ENCODE measurements at regions not wholly inside any gene's neighbourhood (a gene's known extent, or its start where the extent isn't known, plus 50 kb on each side); places are given as distances from the start of the nearest gene placed in this dataset.

DNA sequence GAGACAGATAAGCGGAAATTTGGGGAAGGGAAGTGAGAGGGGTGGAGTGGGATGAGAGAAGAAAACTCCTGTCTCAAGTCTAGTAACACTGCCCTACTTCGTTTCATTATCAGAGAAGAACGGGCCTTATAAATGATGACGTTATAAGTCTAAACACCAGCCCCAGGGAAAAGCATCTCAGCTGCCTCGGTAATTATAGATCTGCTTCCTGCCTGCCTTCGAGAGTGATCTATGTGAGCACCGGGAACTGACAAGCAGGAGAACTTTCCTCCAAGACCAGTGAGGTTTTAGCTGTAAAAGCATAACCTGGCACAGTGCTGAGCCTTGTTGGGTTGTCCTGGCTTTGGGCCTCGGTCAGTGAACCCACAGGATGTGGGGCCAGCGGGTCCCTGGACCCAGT is 227.9 kb upstream of the SIX2 start:
- no peak for DNase-seq
- intact Hi-C loops (cut with micrococcal nuclease): no loop called here
- Mint-ChIP-seq H3K36me3 (no peaks in the 10 kb centered on the region), H3K9me3 (peaks cover 0 to under 1% (median 0%) of the 10 kb centered on the region in 7 donors), H3K4me3 (peak overlapping the region in 1 of 2 donors; percentile 32), H3K27me3 (ENCODE audit: low read depth in 3 of 3) (peaks cover 0 to 7% (median 7%) of the 10 kb centered on the region in 3 donors), H3K27ac (no peak overlapping the region), H3K4me1 (peaks cover 16% of the 10 kb centered on the region)
- H2AFZ ChIP-seq (ENCODE audit: insufficient read depth, low read depth, low read length, poor library complexity, severe bottlenecking): peak overlapping the region; percentile 31
- no peak overlapping the region for H3K9ac ChIP-seq (ENCODE audit: insufficient read depth, low read length, poor library complexity, severe bottlenecking)
- TF ChIP-seq, protein P1, sequence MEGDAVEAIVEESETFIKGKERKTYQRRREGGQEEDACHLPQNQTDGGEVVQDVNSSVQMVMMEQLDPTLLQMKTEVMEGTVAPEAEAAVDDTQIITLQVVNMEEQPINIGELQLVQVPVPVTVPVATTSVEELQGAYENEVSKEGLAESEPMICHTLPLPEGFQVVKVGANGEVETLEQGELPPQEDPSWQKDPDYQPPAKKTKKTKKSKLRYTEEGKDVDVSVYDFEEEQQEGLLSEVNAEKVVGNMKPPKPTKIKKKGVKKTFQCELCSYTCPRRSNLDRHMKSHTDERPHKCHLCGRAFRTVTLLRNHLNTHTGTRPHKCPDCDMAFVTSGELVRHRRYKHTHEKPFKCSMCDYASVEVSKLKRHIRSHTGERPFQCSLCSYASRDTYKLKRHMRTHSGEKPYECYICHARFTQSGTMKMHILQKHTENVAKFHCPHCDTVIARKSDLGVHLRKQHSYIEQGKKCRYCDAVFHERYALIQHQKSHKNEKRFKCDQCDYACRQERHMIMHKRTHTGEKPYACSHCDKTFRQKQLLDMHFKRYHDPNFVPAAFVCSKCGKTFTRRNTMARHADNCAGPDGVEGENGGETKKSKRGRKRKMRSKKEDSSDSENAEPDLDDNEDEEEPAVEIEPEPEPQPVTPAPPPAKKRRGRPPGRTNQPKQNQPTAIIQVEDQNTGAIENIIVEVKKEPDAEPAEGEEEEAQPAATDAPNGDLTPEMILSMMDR (IDR thresholded peaks at IDR 0.05): no peak
- no peak overlapping the region for H3K4me3 ChIP-seq (replicated peaks in 1 of 3; ENCODE audit: low read depth in 2 of 3, low read length in 3 of 3)
- H3K79me2 ChIP-seq (ENCODE audit: insufficient read depth, low read length): no peaks in the 10 kb centered on the region
- H3K4me2 ChIP-seq (replicated peaks; ENCODE audit: extremely low read depth, low read length, poor library complexity, severe bottlenecking): no peak overlapping the region
- no peaks in the 10 kb centered on the region for H3K9me3 ChIP-seq (replicated peaks in 1 of 2; ENCODE audit: control insufficient read depth in 1 of 2, insufficient read depth in 1 of 2, low read length in 2 of 2)
- H3K27me3 ChIP-seq (ENCODE audit: control insufficient read depth in 2 of 2, insufficient read depth in 2 of 2, low read length in 2 of 2): no peaks in the 10 kb centered on the region
- no peaks in the 10 kb centered on the region for H3K36me3 ChIP-seq (replicated peaks in 1 of 2; ENCODE audit: control insufficient read depth in 1 of 2, insufficient read depth in 2 of 2, low read length in 2 of 2)
- H3K27ac ChIP-seq (ENCODE audit: low read depth in 1 of 2, low read length in 2 of 2): no peak overlapping the region
- no peaks in the 10 kb centered on the region for H4K20me1 ChIP-seq (ENCODE audit: insufficient read depth, low read length)
- WGBS (ENCODE audit: insufficient coverage): 31% methylated on average over 5 of the region's 9 CpGs
- no peaks in the 10 kb centered on the region for H3K4me1 ChIP-seq (ENCODE audit: control insufficient read depth in 1 of 2, insufficient read depth in 2 of 2, low read length in 2 of 2)

- Histone ChIP-seq H3K9me3 (replicated peaks in 1 of 2; ENCODE audit: control insufficient read depth in 1 of 2, insufficient read depth in 1 of 2, low read length in 2 of 2) (no peaks in the 10 kb centered on the region), H3K4me2 (replicated peaks; ENCODE audit: extremely low read depth, low read length, poor library complexity, severe bottlenecking) (no peak overlapping the region), H3K4me3 (replicated peaks in 1 of 3; ENCODE audit: low read depth in 2 of 3, low read length in 3 of 3) (no peak overlapping the region), H3K4me1 (ENCODE audit: control insufficient read depth in 1 of 2, insufficient read depth in 2 of 2, low read length in 2 of 2) (no peaks in the 10 kb centered on the region), H3K27me3 (ENCODE audit: control insufficient read depth in 2 of 2, insufficient read depth in 2 of 2, low read length in 2 of 2) (no peaks in the 10 kb centered on the region), H3K27ac (ENCODE audit: low read depth in 1 of 2, low read length in 2 of 2) (no peak overlapping the region), H3K36me3 (replicated peaks in 1 of 2; ENCODE audit: control insufficient read depth in 1 of 2, insufficient read depth in 2 of 2, low read length in 2 of 2) (no peaks in the 10 kb centered on the region), H3K79me2 (ENCODE audit: insufficient read depth, low read length) (no peaks in the 10 kb centered on the region), H4K20me1 (ENCODE audit: insufficient read depth, low read length) (no peaks in the 10 kb centered on the region), H3K9ac (ENCODE audit: insufficient read depth, low read length, poor library complexity, severe bottlenecking) (no peak overlapping the region), H2AFZ (ENCODE audit: insufficient read depth, low read depth, low read length, poor library complexity, severe bottlenecking) (no peak overlapping the region)
- no peak overlapping the region for H3K4me3 Mint-ChIP-seq
- no peaks in the 10 kb centered on the region for H3K36me3 Mint-ChIP-seq
- intact Hi-C loops (cut with micrococcal nuclease): no loop called here
- TF ChIP-seq, protein P1 (IDR thresholded peaks at IDR 0.05): no peak
- peaks cover 16% of the 10 kb centered on the region for H3K4me1 Mint-ChIP-seq
- H3K27me3 Mint-ChIP-seq (ENCODE audit: low read depth in 3 of 3): peaks cover 0 to 7% (median 7%) of the 10 kb centered on the region in 3 donors
- no peak for DNase-seq
- no peak overlapping the region for H3K27ac Mint-ChIP-seq
- no CpG with 5 or more reads among the region's 2 CpGs for WGBS (ENCODE audit: insufficient coverage)
- H3K9me3 Mint-ChIP-seq: peaks cover 0 to 2% (median 0%) of the 10 kb centered on the region in 7 donors
Observed at GRCh38 chr2:45236268-45236667, 227.0 kb upstream of the SIX2 start.

All from CD14-positive monocyte (primary cell).